IPS-15b (cell line): ENCODE measurements at regions not wholly inside any gene's neighbourhood (a gene's known extent, or its start where the extent isn't known, plus 50 kb on each side); places are given as distances from the start of the nearest gene placed in this dataset.
"Not testable (repeated sequence)": the region's sequence is repeated elsewhere in the genome, so short reads cannot be mapped to it uniquely, and the experiment has no call there.

Experiments
- H3K27me3 ChIP-seq: one replicate; pipeline ENCODE4 v1.6.1; 2013; ENCODE audit warnings: low read length; ENCODE audit not compliant: control insufficient read depth, insufficient read depth
- H3K36me3 ChIP-seq: one replicate; pipeline ENCODE4 v1.6.1; 2013; ENCODE audit warnings: low read length; ENCODE audit not compliant: control insufficient read depth, insufficient read depth
- H3K4me1 ChIP-seq: one replicate; pipeline ENCODE4 v1.6.1; 2013; ENCODE audit warnings: mild to moderate bottlenecking, low read length; ENCODE audit not compliant: control insufficient read depth, insufficient read depth
- H3K4me3 ChIP-seq: one replicate; pipeline ENCODE4 v1.5.1; 2013; ENCODE audit warnings: low read depth, low read length
- H3K9ac ChIP-seq: one replicate; pipeline ENCODE4 v1.6.1; 2013; ENCODE audit warnings: low read depth, mild to moderate bottlenecking, low read length
- H3K9me3 ChIP-seq: one replicate; pipeline ENCODE4 v1.6.1; 2013; ENCODE audit warnings: mild to moderate bottlenecking, low read length; ENCODE audit not compliant: control insufficient read depth, insufficient read depth

GRCh38 chr12:131284954-131285904, 331.5 kb downstream of the ADGRD1 start:
- H3K9me3 ChIP-seq, H3K9ac ChIP-seq, H3K27me3 ChIP-seq, H3K4me1 ChIP-seq, H3K36me3 ChIP-seq, H3K4me3 ChIP-seq: not testable (repeated sequence)

GRCh38 chr12:131285905-131286295, 332.2 kb downstream of the ADGRD1 start:
- not testable (repeated sequence) for H3K27me3 ChIP-seq, H3K9ac ChIP-seq, H3K36me3 ChIP-seq, H3K9me3 ChIP-seq, H3K4me1 ChIP-seq, H3K4me3 ChIP-seq

GRCh38 chr12:131286301-131286700, 332.6 kb downstream of the ADGRD1 start:
- not testable (repeated sequence) for H3K9me3 ChIP-seq, H3K4me3 ChIP-seq, H3K4me1 ChIP-seq

GRCh38 chr12:131287015-131287937, 333.6 kb downstream of the ADGRD1 start:
- Histone ChIP-seq H3K36me3 (no peaks in the 10 kb centered on the region), H3K9ac (no peak overlapping the region), H3K4me3 (no peak overlapping the region), H3K9me3 (no peaks in the 10 kb centered on the region), H3K27me3 (no peaks in the 10 kb centered on the region), H3K4me1 (no peaks in the 10 kb centered on the region)

More at GRCh38 chr12:131286301-131286700, 332.6 kb downstream of the ADGRD1 start:
- not testable (repeated sequence) for H3K27me3 ChIP-seq, H3K9ac ChIP-seq, H3K36me3 ChIP-seq

- Histone ChIP-seq H3K4me3 (no peak overlapping the region), H3K27me3 (no peaks in the 10 kb centered on the region), H3K9me3 (no peaks in the 10 kb centered on the region), H3K36me3 (no peaks in the 10 kb centered on the region), H3K4me1 (no peaks in the 10 kb centered on the region), H3K9ac (no peak overlapping the region)
These were observed 334.4 kb downstream of the ADGRD1 start for GRCh38 chr12:131287938-131288764.

GRCh38 chr12:131288765-131289695, 335.3 kb downstream of the ADGRD1 start:
- H3K9me3 ChIP-seq, H3K4me1 ChIP-seq, H3K9ac ChIP-seq, H3K27me3 ChIP-seq, H3K36me3 ChIP-seq, H3K4me3 ChIP-seq: not testable (repeated sequence)

- H3K36me3 ChIP-seq, H3K9me3 ChIP-seq, H3K9ac ChIP-seq, H3K27me3 ChIP-seq, H3K4me3 ChIP-seq, H3K4me1 ChIP-seq: not testable (repeated sequence)
These were observed 336.1 kb downstream of the ADGRD1 start for GRCh38 chr12:131289807-131290206.

- Histone ChIP-seq H3K27me3 (no peaks in the 10 kb centered on the region), H3K9me3 (no peaks in the 10 kb centered on the region), H3K9ac (no peak overlapping the region), H3K4me3 (no peak overlapping the region), H3K4me1 (no peaks in the 10 kb centered on the region), H3K36me3 (no peaks in the 10 kb centered on the region)
These were observed 336.7 kb downstream of the ADGRD1 start for GRCh38 chr12:131290255-131290959.

- H3K9me3 ChIP-seq, H3K4me1 ChIP-seq, H3K36me3 ChIP-seq, H3K4me3 ChIP-seq, H3K9ac ChIP-seq, H3K27me3 ChIP-seq: not testable (repeated sequence)
These were observed 339.6 kb downstream of the ADGRD1 start for GRCh38 chr12:131293071-131294015.
